Urinary bladder (tissue), 3 donors: ENCODE measurements at regions not wholly inside any gene's neighbourhood (a gene's known extent, or its start where the extent isn't known, plus 50 kb on each side); places are given as distances from the start of the nearest gene placed in this dataset.
A peak's percentile ranks its signal among the peaks of the same experiment; 100 is the strongest.
"Not testable (repeated sequence)": the region's sequence is repeated elsewhere in the genome, so short reads cannot be mapped to it uniquely, and the experiment has no call there.

Source experiments
- DNase-seq: peaks from one replicate; pipeline ENCODE4 v3.0.0-alpha.2; 2015; ENCODE audit errors: extremely low spot score
- H3K27ac ChIP-seq: one replicate; pipeline ENCODE4 v1.5.1; 2013; ENCODE audit warnings: low read depth, mild to moderate bottlenecking, moderate library complexity
- H3K36me3 ChIP-seq: one replicate; pipeline ENCODE4 v1.6.1; 2013; ENCODE audit warnings: mild to moderate bottlenecking, moderate library complexity; ENCODE audit not compliant: insufficient read depth
- H3K4me1 ChIP-seq: one replicate; pipeline ENCODE4 v1.6.1; 2013; ENCODE audit warnings: mild to moderate bottlenecking, moderate library complexity; ENCODE audit not compliant: insufficient read depth
- H3K4me3 ChIP-seq: one replicate; pipeline ENCODE4 v1.5.1; 2013; ENCODE audit warnings: low read depth, low read length
- WGBS: extraction: QIAGEN DNeasy Blood & Tissue Kit; methylation state at CpG from one replicate; pipeline ENCODE4 v1.1.7; 2013; 5-methylcytosine and 5-hydroxymethylcytosine counted together
- donor health status: healthy with polysubstance abuse.
- donor health status: healthy.

DNA sequence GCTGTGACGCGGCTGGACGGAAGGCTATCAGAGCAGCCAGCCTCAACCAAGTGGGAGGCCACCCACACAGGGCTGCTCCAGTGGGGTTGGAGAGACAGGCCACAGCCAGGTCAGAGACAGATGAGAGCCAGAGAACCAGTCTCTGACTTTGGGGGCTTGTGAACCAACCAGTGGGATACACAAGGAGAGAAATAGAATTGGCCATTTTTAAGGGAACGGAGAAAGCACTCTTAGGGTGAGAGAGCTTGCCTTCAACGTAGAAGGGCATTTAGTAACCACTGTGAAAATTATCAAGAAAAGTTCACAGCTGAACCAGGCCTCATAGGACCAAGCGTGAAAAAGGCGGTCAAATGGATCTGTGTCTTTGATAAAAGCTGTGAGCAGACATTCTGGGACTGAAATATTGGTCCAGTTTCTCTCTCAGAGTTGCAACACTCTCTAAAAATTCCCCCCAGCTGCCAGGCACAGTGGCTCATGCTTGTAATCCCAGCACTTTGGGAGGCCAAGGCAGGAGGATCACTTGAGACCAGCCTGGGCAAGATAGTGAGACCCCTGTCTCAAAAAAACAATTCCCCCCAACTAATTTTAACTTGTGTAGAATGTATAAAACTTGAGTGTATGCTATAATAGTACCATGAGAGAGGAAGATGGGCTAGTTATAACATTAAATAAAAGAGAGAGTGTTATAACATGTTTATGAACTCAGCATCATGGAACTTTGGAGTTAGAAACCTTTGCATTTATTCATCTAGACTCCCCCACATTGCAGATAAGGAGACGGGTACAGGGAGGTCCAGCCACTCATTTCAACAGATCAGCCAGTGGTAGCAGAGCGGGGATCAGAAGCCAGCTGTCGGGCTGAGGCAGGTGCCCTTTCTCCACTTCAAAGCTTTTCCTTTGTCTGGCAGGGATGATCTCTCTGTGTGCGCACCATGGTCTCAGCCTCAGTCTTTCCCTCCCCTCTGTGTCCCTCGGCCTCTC, 132.2 kb downstream of the NPIPB11 start:
- DNase-seq, H3K27ac ChIP-seq: not testable (repeated sequence)
- WGBS = 88% methylated on average over 12 of the region's 12 CpGs

DNA sequence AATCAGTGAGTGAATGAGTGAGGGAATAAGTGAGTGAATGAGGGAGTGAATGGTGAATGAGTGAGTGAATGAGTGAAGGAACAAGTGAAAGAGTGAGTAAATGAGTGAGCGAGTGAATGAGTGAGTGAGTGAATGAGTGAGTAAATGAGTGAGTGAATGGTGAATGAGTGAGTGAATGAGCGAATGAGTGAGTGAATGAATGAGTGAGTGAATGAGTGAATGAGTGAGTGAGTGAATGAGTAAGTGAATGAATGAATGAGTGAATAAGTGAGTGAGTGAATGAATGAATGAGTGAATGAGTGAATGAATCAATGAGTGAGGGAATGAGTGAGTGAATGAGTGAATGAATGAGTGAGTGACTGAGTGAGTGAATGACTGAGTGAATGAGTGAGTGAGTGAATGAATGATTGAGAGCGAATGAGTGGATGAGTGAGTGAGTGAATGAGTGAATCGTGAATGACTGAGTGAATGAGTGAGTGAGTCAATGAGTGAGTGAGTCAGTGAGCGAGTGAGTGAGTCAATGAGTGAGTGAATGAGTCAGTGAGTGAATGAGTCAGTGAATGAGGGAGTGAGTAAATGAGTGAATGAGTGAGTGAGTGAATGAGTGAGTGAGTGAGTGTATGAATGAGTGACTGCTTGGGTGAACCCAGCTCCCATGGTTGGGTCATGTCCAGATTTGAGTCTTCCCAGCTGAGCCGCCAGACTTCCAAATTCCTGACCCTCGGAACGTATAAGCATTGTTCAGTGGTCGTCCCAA, 133.0 kb downstream of the NPIPB11 start:
- DNase-seq, H3K4me3 ChIP-seq, H3K36me3 ChIP-seq, H3K27ac ChIP-seq, H3K4me1 ChIP-seq: not testable (repeated sequence)
- 92% methylated on average over 9 of the region's 9 CpGs for WGBS

More for the DNA sequence above, 132.2 kb downstream of the NPIPB11 start:
- not testable (repeated sequence) for H3K4me3 ChIP-seq, H3K36me3 ChIP-seq, H3K4me1 ChIP-seq

DNA sequence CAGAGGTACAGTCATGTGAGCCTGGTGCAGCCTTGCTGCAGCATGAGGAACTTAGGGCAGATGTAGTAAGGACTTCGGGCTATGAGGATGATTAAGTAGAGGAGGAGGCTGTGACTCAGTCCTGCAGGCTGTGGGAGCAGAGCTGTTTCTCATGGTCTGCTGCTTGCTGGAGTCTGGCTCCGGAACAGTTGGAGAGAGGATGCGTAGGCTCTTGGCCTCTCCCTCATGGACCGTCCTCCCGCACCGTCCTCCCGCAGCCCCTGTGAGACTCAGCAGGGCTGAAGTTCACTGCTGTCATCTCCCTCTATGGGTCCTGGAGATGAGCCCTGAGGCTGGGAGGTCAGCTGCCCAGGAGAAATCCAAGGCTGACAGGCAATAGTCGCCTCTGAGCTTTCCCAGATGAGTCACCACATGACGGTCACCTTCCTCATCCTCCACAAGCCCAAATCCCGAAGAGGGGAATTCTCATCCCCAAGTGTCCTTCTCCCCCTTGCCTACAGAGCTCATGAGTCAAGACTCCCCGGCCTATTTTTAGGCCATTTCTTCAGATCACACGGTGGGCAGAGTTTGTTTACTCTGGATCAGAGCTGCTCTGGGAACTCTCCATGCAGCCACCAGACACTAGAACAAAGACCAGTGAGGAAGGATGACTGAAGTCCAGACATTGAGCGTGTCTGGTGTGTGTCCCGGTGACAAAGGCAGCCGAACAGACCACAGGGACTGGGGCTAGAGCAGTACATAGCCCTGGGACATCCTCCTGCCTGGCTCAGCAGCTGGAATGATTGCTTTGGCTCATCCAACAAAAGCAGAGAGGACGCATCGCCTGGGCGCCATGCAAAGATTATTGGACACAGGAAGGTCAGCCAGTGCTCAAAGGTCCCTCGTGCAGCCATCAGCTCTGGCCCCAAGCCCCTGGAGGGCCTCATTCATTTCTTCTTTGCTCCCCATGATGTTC, 134.5 kb downstream of the NPIPB11 start:
- H3K27ac ChIP-seq = peak overlapping the region; percentile 56
- H3K4me3 ChIP-seq = not testable (repeated sequence)
- WGBS = 40% methylated on average over 19 of the region's 19 CpGs

GRCh38 chr16:29270923-29271322, 135.6 kb downstream of the NPIPB11 start:
- H3K4me1 ChIP-seq, H3K27ac ChIP-seq, H3K4me3 ChIP-seq, H3K36me3 ChIP-seq, DNase-seq: not testable (repeated sequence)

More for the DNA sequence above, 134.5 kb downstream of the NPIPB11 start:
- H3K36me3 ChIP-seq, H3K4me1 ChIP-seq, DNase-seq: not testable (repeated sequence)

DNA sequence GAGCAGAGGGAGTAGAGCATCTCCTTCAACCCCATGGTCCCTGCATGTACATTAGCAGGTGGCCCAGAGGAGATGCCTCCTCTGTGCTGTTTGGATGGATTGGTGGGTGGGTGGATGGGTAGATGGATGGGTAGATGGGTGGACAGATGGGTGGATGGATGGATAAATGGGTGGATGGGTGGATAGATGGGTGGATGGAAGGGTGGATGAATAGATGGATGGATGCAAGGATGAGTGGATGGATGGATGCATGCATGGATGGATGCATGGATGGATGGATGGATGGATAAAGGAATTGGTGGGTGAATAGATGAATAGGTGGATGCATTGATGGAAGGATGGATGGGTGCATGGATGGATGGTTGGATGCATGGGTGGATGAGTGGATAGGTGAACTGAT, 136.5 kb downstream of the NPIPB11 start:
- H3K36me3 ChIP-seq, H3K4me1 ChIP-seq, H3K4me3 ChIP-seq, DNase-seq, H3K27ac ChIP-seq: not testable (repeated sequence)

GRCh38 chr16:29269192-29269811, 137.2 kb downstream of the NPIPB11 start:
- H3K27ac ChIP-seq, DNase-seq, H3K4me1 ChIP-seq, H3K4me3 ChIP-seq, H3K36me3 ChIP-seq: not testable (repeated sequence)
- WGBS = 25% methylated on average over 10 of the region's 10 CpGs

- H3K27ac ChIP-seq, H3K4me3 ChIP-seq, H3K36me3 ChIP-seq, DNase-seq, H3K4me1 ChIP-seq: not testable (repeated sequence)
- 67% methylated on average over 6 of the region's 6 CpGs for WGBS
Measured at GRCh38 chr16:29268785-29269191, 137.7 kb downstream of the NPIPB11 start.

DNA sequence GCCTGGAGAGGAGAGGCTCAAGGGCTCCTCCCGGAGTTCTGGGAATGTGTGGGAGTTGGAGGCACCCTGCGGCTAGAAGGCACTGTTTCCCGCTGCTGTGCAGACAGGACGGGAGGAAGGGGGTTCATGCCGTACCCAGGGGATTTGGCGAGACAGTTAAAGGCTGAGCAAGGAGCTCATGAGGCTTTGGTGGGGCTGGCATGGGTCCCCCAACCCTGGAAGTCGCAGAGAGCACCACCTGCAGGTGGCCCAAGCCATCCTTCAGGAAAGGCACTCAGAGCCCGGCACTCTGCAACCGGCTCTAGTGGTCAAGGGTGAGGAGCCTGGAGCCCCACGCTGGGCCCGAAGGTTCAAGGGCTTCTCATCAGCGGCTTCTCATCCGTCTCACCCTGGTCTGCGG, 138.2 kb downstream of the NPIPB11 start:
- WGBS = 86% methylated on average over 14 of the region's 14 CpGs
- H3K36me3 ChIP-seq, H3K4me1 ChIP-seq, DNase-seq, H3K4me3 ChIP-seq: not testable (repeated sequence)
- peak overlapping the region; percentile 60 for H3K27ac ChIP-seq

- H3K36me3 ChIP-seq, H3K4me3 ChIP-seq, H3K27ac ChIP-seq, DNase-seq, H3K4me1 ChIP-seq: not testable (repeated sequence)
- WGBS = 76% methylated on average over 6 of the region's 6 CpGs
Measured at GRCh38 chr16:29267891-29268290, 138.6 kb downstream of the NPIPB11 start.

DNA sequence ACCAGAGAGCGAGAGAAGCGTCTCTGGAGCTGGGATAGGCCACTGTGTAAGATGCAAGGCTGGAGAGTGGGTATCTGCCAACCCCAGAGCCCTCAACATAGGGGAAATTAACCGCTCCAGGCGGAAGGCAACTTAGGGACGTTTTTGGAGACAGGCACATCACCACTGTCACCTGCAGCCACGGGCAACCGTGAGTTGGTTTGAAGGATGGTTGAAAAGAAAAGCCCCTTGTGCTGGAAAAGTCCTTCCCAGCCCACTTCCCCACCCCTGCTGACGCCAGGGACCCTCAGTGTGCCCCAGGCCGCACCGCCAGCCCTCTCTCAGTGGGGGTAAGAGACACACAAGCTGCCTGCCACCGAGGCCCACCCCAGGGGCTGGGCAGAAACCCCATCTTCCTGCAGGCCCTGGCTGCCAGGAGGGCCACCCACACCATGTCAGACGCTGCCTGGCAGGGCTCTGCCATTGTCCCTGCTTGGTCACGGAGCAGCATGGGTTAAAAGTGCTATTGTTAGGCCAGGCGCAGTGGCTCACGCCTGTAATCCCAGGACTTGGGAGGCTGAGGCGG, 139.4 kb downstream of the NPIPB11 start:
- WGBS = 78% methylated on average over 16 of the region's 16 CpGs
- not testable (repeated sequence) for H3K4me3 ChIP-seq, H3K27ac ChIP-seq, H3K4me1 ChIP-seq, H3K36me3 ChIP-seq, DNase-seq

- not testable (repeated sequence) for H3K4me3 ChIP-seq, H3K4me1 ChIP-seq, H3K27ac ChIP-seq, DNase-seq, H3K36me3 ChIP-seq
- 32% methylated on average over 7 of the region's 7 CpGs for WGBS
Measured at GRCh38 chr16:29266612-29267011, 139.9 kb downstream of the NPIPB11 start.

DNA sequence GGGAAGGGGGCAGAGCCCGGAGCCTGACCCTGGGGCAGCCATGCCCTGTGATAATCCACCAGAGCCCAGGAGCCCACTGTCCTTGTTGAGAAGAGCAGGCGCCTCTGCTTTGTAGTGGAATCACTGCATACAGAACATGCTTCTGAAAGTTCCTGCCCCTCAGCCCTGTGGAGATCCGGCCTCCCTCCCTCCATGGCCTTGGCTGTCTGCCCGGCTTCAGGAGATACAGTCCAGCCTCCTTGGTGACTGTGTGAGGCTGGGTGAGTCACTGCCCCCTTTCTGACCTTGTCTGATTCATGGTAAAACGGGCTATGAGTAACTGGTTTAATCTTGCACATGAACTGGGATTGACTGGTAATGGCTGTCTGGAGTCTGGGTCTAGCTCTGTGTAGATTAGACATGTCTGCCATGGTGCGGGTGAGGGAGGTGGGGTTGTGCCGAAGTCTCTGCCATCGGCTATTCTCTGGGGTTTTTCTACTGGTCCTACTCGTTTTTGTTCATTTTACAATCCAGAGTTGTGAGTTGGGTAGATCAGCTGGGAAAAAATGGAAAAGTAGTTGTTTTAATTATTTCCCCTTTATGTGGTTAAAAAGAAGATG, 141.2 kb downstream of the NPIPB11 start:
- WGBS = 13% methylated on average over 7 of the region's 9 CpGs
- DNase-seq, H3K27ac ChIP-seq, H3K4me1 ChIP-seq, H3K4me3 ChIP-seq, H3K36me3 ChIP-seq: not testable (repeated sequence)
